ENCODE measurements at regions not wholly inside any gene's neighbourhood (a gene's known extent, or its start where the extent isn't known, plus 50 kb on each side); places are given as distances from the start of the nearest gene placed in this dataset.

GRCh38 chr4:175540732-175541131, 271.3 kb downstream of the GPM6A start:
- Histone ChIP-seq H3K36me3 (replicated peaks) (no peaks in the 10 kb centered on the region), H3K9me3 (no peaks in the 10 kb centered on the region), H3K4me1 (no peaks in the 10 kb centered on the region), H3K27me3 (ENCODE audit: low read depth) (no peaks in the 10 kb centered on the region), H3K4me3 (no peak overlapping the region)
- DNase-seq (ENCODE audit: low spot score in 2 of 2), result no peak
- in situ Hi-C loops (cut with MboI; ENCODE audit: low sequenced_read_pairs), result no loop called here

- Histone ChIP-seq H3K4me3 (no peak overlapping the region), H3K36me3 (replicated peaks) (no peaks in the 10 kb centered on the region), H3K27me3 (ENCODE audit: low read depth) (no peaks in the 10 kb centered on the region), H3K4me1 (no peaks in the 10 kb centered on the region), H3K9me3 (no peaks in the 10 kb centered on the region)
- in situ Hi-C loops (cut with MboI; ENCODE audit: low sequenced_read_pairs), result no loop called here
- DNase-seq (ENCODE audit: low spot score in 2 of 2), result no peak
Observed at GRCh38 chr4:175542786-175543185, 269.3 kb downstream of the GPM6A start.

GRCh38 chr4:175559126-175559525, 252.9 kb downstream of the GPM6A start:
- H3K27me3 ChIP-seq (ENCODE audit: low read depth), result peaks cover 3% of the 10 kb centered on the region; the same call in 1 of the 2 replicates
- H3K4me1 ChIP-seq, result no peaks in the 10 kb centered on the region
- H3K36me3 ChIP-seq (replicated peaks), result no peaks in the 10 kb centered on the region
- DNase-seq (ENCODE audit: low spot score in 2 of 2), result no peak
- H3K9me3 ChIP-seq, result no peaks in the 10 kb centered on the region
- no peak overlapping the region for H3K4me3 ChIP-seq
- in situ Hi-C loops (cut with MboI; ENCODE audit: low sequenced_read_pairs), result no loop called here

- H3K4me1 ChIP-seq, result no peaks in the 10 kb centered on the region
- no peaks in the 10 kb centered on the region for H3K9me3 ChIP-seq
- H3K36me3 ChIP-seq (replicated peaks), result no peaks in the 10 kb centered on the region
- no peak for DNase-seq (ENCODE audit: low spot score in 2 of 2)
- peaks cover 3% of the 10 kb centered on the region; the same call in 1 of the 2 replicates for H3K27me3 ChIP-seq (ENCODE audit: low read depth)
- no peak overlapping the region for H3K4me3 ChIP-seq
- in situ Hi-C loops (cut with MboI; ENCODE audit: low sequenced_read_pairs), result no loop called here
Observed at GRCh38 chr4:175559526-175559925, 252.5 kb downstream of the GPM6A start.

GRCh38 chr4:175560604-175561003, 251.5 kb downstream of the GPM6A start:
- H3K4me1 ChIP-seq, result no peaks in the 10 kb centered on the region
- H3K27me3 ChIP-seq (ENCODE audit: low read depth), result peaks cover 3% of the 10 kb centered on the region; the same call in 1 of the 2 replicates
- H3K4me3 ChIP-seq, result no peak overlapping the region
- peak in 1 of 2 experiments; percentile 47 for DNase-seq (ENCODE audit: low spot score in 2 of 2)
- H3K36me3 ChIP-seq (replicated peaks), result no peaks in the 10 kb centered on the region
- in situ Hi-C loops (cut with MboI; ENCODE audit: low sequenced_read_pairs), result loop anchor here (5.0 to 10.0 kb wide), 2 partner anchors 334 to 782 kb away; no protein-coding TSS in a partner anchor
- no peaks in the 10 kb centered on the region for H3K9me3 ChIP-seq

- no peaks in the 10 kb centered on the region for H3K4me1 ChIP-seq
- in situ Hi-C loops (cut with MboI; ENCODE audit: low sequenced_read_pairs), result loop anchor here (5.0 to 10.0 kb wide), 2 partner anchors 333 to 781 kb away; no protein-coding TSS in a partner anchor
- H3K4me3 ChIP-seq, result no peak overlapping the region
- H3K27me3 ChIP-seq (ENCODE audit: low read depth), result peaks cover 3% of the 10 kb centered on the region; the same call in 1 of the 2 replicates
- no peaks in the 10 kb centered on the region for H3K9me3 ChIP-seq
- no peak for DNase-seq (ENCODE audit: low spot score in 2 of 2)
- no peaks in the 10 kb centered on the region for H3K36me3 ChIP-seq (replicated peaks)
Observed at GRCh38 chr4:175561696-175562095, 250.4 kb downstream of the GPM6A start.

- in situ Hi-C loops (cut with MboI; ENCODE audit: low sequenced_read_pairs), result loop anchor here (5.0 to 10.0 kb wide), 2 partner anchors 333 to 780 kb away; no protein-coding TSS in a partner anchor
- DNase-seq (ENCODE audit: low spot score in 2 of 2), result no peak
- no peaks in the 10 kb centered on the region for H3K9me3 ChIP-seq
Observed at GRCh38 chr4:175562111-175562510, 250.0 kb downstream of the GPM6A start.

GRCh38 chr4:175562542-175562941, 249.5 kb downstream of the GPM6A start:
- Histone ChIP-seq H3K4me1 (no peaks in the 10 kb centered on the region), H3K4me3 (no peak overlapping the region), H3K9me3 (no peaks in the 10 kb centered on the region), H3K36me3 (replicated peaks) (no peaks in the 10 kb centered on the region), H3K27me3 (ENCODE audit: low read depth) (peaks cover 3% of the 10 kb centered on the region; the same call in 1 of the 2 replicates)
- in situ Hi-C loops (cut with MboI; ENCODE audit: low sequenced_read_pairs), result loop anchor here (5.0 to 10.0 kb wide), 2 partner anchors 332 to 780 kb away; no protein-coding TSS in a partner anchor
- no peak for DNase-seq (ENCODE audit: low spot score in 2 of 2)

More at GRCh38 chr4:175562111-175562510, 250.0 kb downstream of the GPM6A start:
- no peaks in the 10 kb centered on the region for H3K4me1 ChIP-seq
- H3K36me3 ChIP-seq (replicated peaks), result no peaks in the 10 kb centered on the region
- H3K4me3 ChIP-seq, result no peak overlapping the region
- peaks cover 3% of the 10 kb centered on the region; the same call in 1 of the 2 replicates for H3K27me3 ChIP-seq (ENCODE audit: low read depth)

Data from HAP-1 (cell line).